ENCODE measurements at regions not wholly inside any gene's neighbourhood (a gene's known extent, or its start where the extent isn't known, plus 50 kb on each side); places are given as distances from the start of the nearest gene placed in this dataset.
"Not testable (repeated sequence)": the region's sequence is repeated elsewhere in the genome, so short reads cannot be mapped to it uniquely, and the experiment has no call there.

DNA sequence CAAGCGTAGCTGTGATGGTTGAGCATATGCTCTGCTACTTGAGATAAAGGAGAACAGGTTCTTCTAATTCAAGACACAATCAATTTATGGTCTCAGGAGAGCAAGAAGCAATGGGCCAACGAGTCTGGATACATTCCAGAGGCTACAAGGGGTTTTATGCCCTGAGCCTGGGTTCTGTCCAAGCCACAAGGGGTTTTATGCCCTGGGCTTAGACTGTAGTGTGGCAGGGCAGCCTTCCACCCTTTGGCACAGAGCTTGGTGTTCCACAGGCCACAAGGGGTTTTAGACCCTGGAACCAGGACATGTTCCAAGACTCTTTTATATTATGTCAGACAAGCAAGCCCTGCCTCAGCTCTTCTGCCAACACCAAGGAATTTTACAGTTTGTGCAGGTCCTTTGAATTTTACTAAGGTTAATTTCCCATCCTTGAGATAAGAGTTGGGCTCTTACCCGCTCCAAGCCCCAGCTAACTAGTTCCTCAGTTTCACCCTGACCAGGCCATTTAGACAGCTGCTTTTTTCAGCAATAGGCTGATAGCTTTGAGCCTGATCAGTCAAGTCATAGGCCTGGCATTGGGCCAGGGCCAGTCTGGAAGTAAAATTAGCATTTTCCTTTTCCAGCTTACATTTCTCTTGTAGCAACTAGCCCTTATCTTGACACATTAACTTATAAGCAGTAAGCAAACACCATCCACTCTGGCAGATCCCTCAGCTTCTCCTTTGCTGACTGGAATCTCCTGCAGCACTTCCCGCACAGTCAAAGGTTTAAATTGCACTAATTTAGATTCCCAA, 95.0 kb downstream of the ZNF737 start:
- no peaks in the 10 kb centered on the region for H3K36me3 ChIP-seq
- 0 out of 2 replicates have a peak, but pooled peaks cover 3% of the 10 kb centered on the region for H3K9me3 ChIP-seq
- DNase-seq = no peak

GRCh38 chr19:20466638-20466990, 99.0 kb downstream of the ZNF737 start:
- not testable (repeated sequence) for H3K4me1 ChIP-seq, DNase-seq

More for the DNA sequence above, 95.0 kb downstream of the ZNF737 start:
- TF ChIP-seq CTCF (IDR thresholded peaks at IDR 0.05; ENCODE audit: low read depth, low read length) = no peak
- Histone ChIP-seq H3K27me3 (no peaks in the 10 kb centered on the region), H3K4me3 (ENCODE audit: low read depth, low read length) (no peak overlapping the region), H3K4me1 (no peaks in the 10 kb centered on the region)

DNA sequence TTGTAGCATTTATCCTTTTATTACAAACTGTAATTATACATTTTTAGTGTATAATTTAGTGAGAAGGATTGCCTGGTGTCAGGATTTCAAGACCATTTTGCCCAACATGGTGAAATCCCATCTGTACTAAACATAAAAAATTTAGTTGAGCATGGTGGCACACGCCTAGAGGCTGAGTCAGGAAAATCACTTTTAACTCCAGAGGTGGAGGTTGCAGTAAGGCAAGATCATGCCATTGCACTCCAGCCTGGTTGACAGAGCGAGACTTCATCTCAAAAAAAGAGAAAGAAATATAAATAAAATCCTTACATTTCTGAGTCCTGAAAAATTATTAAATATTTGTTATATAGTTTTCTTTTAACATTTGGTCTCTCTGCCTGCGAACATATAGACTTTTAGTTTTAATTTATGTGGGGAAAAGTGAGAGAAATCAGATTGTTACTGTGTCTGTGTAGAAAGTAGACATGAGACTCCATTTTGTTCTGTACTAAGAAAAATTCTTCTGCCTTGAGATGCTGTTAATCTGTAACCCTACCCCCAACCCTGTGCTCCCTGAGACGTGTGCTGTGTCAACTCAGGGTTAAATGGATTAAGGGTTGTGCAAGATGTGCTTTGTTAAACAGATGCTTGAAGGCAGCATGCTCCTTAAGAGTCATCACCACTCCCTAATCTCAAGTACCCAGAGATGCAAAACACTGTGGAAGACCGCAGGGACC, 99.5 kb downstream of the ZNF737 start:
- H3K36me3 ChIP-seq; H3K9me3 ChIP-seq; H3K27me3 ChIP-seq; H3K4me1 ChIP-seq; H3K4me3 ChIP-seq (ENCODE audit: low read depth, low read length); DNase-seq: not testable (repeated sequence)

More at GRCh38 chr19:20466638-20466990, 99.0 kb downstream of the ZNF737 start:
- H3K36me3 ChIP-seq; H3K27me3 ChIP-seq; H3K9me3 ChIP-seq; H3K4me3 ChIP-seq (ENCODE audit: low read depth, low read length): not testable (repeated sequence)

- no peak for TF ChIP-seq CTCF (IDR thresholded peaks at IDR 0.05; ENCODE audit: low read depth, low read length)
- H3K4me3 ChIP-seq (ENCODE audit: low read depth, low read length) = no peak overlapping the region
- no peaks in the 10 kb centered on the region for H3K27me3 ChIP-seq
- H3K36me3 ChIP-seq = no peaks in the 10 kb centered on the region
- no peaks in the 10 kb centered on the region for H3K4me1 ChIP-seq
- no peaks in the 10 kb centered on the region for H3K9me3 ChIP-seq
- no peak for DNase-seq
Measured at GRCh38 chr19:20453425-20453935, 112.1 kb downstream of the ZNF737 start.

- DNase-seq = no peak
- no peak for TF ChIP-seq CTCF (IDR thresholded peaks at IDR 0.05; ENCODE audit: low read depth, low read length)
- H3K36me3 ChIP-seq = no peaks in the 10 kb centered on the region
- H3K27me3 ChIP-seq = no peaks in the 10 kb centered on the region
- no peaks in the 10 kb centered on the region for H3K4me1 ChIP-seq
- H3K9me3 ChIP-seq = no peaks in the 10 kb centered on the region; the same call in 1 of the 2 replicates
- H3K4me3 ChIP-seq (ENCODE audit: low read depth, low read length) = no peak overlapping the region
Measured at GRCh38 chr19:20444202-20444885, 121.2 kb downstream of the ZNF737 start.

DNA sequence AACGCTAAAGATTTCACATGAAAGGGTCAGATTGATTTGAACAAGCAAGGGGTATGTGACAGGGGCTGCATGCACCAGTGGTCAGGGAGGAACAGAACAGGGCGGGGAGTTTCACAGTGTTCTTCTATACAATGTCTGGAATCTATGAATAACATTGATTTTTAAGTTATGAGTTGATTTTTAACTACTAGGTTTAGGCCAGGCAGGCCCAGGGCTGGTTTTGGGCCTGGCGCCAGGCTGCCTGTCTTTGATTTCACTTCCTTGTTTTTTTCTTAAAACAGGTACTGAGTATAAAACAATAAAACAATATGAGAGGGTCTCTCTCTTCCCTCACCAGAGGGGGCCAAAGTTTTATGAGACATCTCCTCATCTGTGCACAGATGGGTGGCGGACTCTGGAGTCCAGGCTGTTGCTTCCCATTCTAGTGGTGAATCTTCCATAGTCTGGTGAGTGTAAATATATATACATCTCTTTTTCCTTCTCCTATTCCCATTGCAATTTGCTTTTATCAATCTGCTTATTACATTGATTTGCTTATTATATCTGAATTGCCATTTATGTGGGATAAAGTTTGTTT, 133.2 kb downstream of the ZNF737 start:
- not testable (repeated sequence) for H3K27me3 ChIP-seq; H3K9me3 ChIP-seq; H3K4me1 ChIP-seq; DNase-seq; H3K4me3 ChIP-seq (ENCODE audit: low read depth, low read length); H3K36me3 ChIP-seq

DNA sequence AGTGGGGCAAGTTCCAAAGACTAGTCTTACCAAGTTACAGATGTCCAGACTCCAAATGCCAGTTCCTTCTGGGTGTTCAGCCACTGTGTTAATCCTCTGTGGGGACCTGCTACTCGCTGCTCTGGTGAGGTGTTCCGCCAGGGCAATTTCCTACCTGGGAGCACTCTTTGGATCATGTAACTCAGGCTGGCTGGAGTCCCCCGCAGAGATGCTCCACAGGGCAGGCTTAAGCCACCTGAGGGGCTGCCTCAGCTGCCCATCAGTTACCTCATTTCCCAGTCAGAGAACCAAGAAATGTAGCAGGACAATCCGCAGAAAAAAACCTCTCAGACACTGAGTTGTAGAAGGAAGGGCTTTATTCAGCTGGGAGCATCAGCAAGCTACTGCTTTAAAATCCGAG, 133.8 kb downstream of the ZNF737 start:
- no peak for DNase-seq
- Histone ChIP-seq H3K4me3 (ENCODE audit: low read depth, low read length) (no peak overlapping the region), H3K27me3 (no peaks in the 10 kb centered on the region), H3K4me1 (no peaks in the 10 kb centered on the region), H3K36me3 (no peaks in the 10 kb centered on the region), H3K9me3 (no peaks in the 10 kb centered on the region)
- TF ChIP-seq CTCF (IDR thresholded peaks at IDR 0.05; ENCODE audit: low read depth, low read length) = no peak

All from BE2C (cell line).